SK-N-SH (cell line): ENCODE measurements at regions not wholly inside any gene's neighbourhood (a gene's known extent, or its start where the extent isn't known, plus 50 kb on each side); places are given as distances from the start of the nearest gene placed in this dataset.

Experiments used
- CTCF ChIA-PET: fragments of 300-600, 350-600 bp; formaldehyde crosslinking; extraction: SDS; loops from one replicate; lab custom pipeline; 2021; lab: Yijun Ruan, JAX
- POLR2A ChIA-PET: fragments of 350-600 bp; sonication (Branson Sonifier 250); formaldehyde crosslinking; extraction: SDS; loops from one replicate; lab custom pipeline; 2020; ENCODE audit warnings: antibody characterized with exemption, inconsistent platforms; lab: Yijun Ruan, JAX
- DNase-seq: peaks from one replicate; pipeline ENCODE4 v3.0.0; 2012
- H2AFZ ChIP-seq: fragments of 200-600 bp; sonication (generic); 2 replicates; pipeline ENCODE4 v1.8.1; 2016; ENCODE audit warnings: antibody characterized with exemption, mild to moderate bottlenecking, low read depth
- H3F3A ChIP-seq: fragments of 200-600 bp; sonication (generic); replicated peaks from 2 replicates; pipeline ENCODE3; 2016; ENCODE audit warnings: antibody characterized with exemption, mild to moderate bottlenecking; ENCODE audit not compliant: insufficient read depth
- H3K27ac ChIP-seq, 2 experiments: fragments of 200-500 bp in 1 of 2; fragments of 200-600 bp in 1 of 2; sonication (Bioruptor generic) in 1 of 2; sonication (generic), shearing (Covaris generic) in 1 of 2; 2 replicates each; pipeline versions ENCODE4 v1.5.1 to v1.6.1; 2014 to 2016; ENCODE audit warnings: low read depth in 2 of 2, inconsistent platforms in 1 of 2, low read length in 1 of 2, mild to moderate bottlenecking in 1 of 2, mixed read lengths in 1 of 2
- H3K27me3 ChIP-seq: fragments of 200-600 bp; sonication (generic), shearing (Covaris generic); 2 replicates; pipeline ENCODE4 v1.6.1; 2016; ENCODE audit warnings: mixed run types; ENCODE audit not compliant: insufficient read depth
- H3K36me3 ChIP-seq, 2 experiments: fragments of 200-500 bp in 1 of 2; fragments of 200-600 bp in 1 of 2; sonication (Bioruptor generic) in 1 of 2; sonication (generic) in 1 of 2; replicated peaks in 1 of 2; 2 replicates each; pipeline versions ENCODE3 to v1.5.1; 2014 to 2016; ENCODE audit warnings: low read length in 1 of 2, mild to moderate bottlenecking in 1 of 2; ENCODE audit not compliant: insufficient read depth in 2 of 2, control insufficient read depth in 1 of 2
- H3K4me1 ChIP-seq, 2 experiments: fragments of 200-500 bp in 1 of 2; fragments of 200-600 bp in 1 of 2; sonication (Bioruptor generic) in 1 of 2; sonication (generic), shearing (Covaris generic) in 1 of 2; 2 replicates each; pipeline versions ENCODE4 v1.5.1 to v1.6.1; 2014 to 2016; ENCODE audit warnings: low read depth in 1 of 2, low read length in 1 of 2, mixed run types in 1 of 2; ENCODE audit not compliant: insufficient read depth in 2 of 2, control insufficient read depth in 1 of 2
- H3K4me2 ChIP-seq: fragments of 200-600 bp; sonication (generic), shearing (Covaris generic); 2 replicates; pipeline ENCODE4 v1.6.1; 2017; ENCODE audit warnings: mixed run types
- H3K4me3 ChIP-seq, 2 experiments: fragments of 200-500 bp in 1 of 2; fragments of 200-600 bp in 1 of 2; sonication (Bioruptor generic) in 1 of 2; sonication (generic), shearing (Covaris generic) in 1 of 2; 2 replicates each; pipeline versions ENCODE4 v1.5.1 to v1.8.1; 2014 to 2016; ENCODE audit warnings: low read depth in 2 of 2, inconsistent platforms in 1 of 2, low read length in 1 of 2, mild to moderate bottlenecking in 1 of 2, mixed read lengths in 1 of 2, moderate library complexity in 1 of 2
- H3K79me2 ChIP-seq: fragments of 200-600 bp; sonication (generic); 2 replicates; pipeline ENCODE4 v1.8.1; 2017; ENCODE audit warnings: mild to moderate bottlenecking; ENCODE audit not compliant: insufficient read depth
- H3K9ac ChIP-seq: fragments of 200-600 bp; sonication (generic); 2 replicates; pipeline ENCODE4 v1.6.1; 2017; ENCODE audit warnings: mixed run types
- H3K9me2 ChIP-seq: fragments of 200-600 bp; sonication (generic); 2 replicates; pipeline ENCODE4 v1.6.1; 2017; ENCODE audit warnings: mixed run types
- H3K9me3 ChIP-seq: fragments of 200-600 bp; sonication (generic); 2 replicates; pipeline ENCODE4 v1.6.1; 2017; ENCODE audit warnings: mixed run types, mild to moderate bottlenecking, moderate library complexity
- H4K20me1 ChIP-seq: fragments of 200-600 bp; sonication (generic); 2 replicates; pipeline ENCODE4 v1.6.1; 2017; ENCODE audit warnings: mild to moderate bottlenecking, mixed run types; ENCODE audit not compliant: insufficient read depth
- CTCF ChIP-seq: fragments of 200-600 bp; sonication (generic); IDR thresholded peaks from 2 replicates; pipeline ENCODE4 v1.6.1; 2017; ENCODE audit warnings: antibody characterized with exemption, mild to moderate bottlenecking, moderate library complexity
- ELF1 ChIP-seq: IDR thresholded peaks from 2 replicates; pipeline ENCODE4 v1.4.0; 2012
- EP300 ChIP-seq, 2 experiments: IDR thresholded peaks; 2 replicates each; pipeline versions ENCODE4 v1.4.0 to v1.6.1; 2012; ENCODE audit warnings: borderline replicate concordance in 1 of 2, low read depth in 1 of 2, low read length in 1 of 2
- EZH2phosphoT487 ChIP-seq: fragments of 200-600 bp; sonication (generic); IDR thresholded peaks from 2 replicates; pipeline ENCODE4 v1.6.1; 2017; ENCODE audit warnings: low read depth, mixed run types, mild to moderate bottlenecking, antibody characterized with exemption, moderate library complexity, borderline replicate concordance
- FOXJ3 ChIP-seq: sonication (generic); formaldehyde crosslinking; IDR thresholded peaks from 2 replicates; pipeline ENCODE4 v1.5.1; 2020; ENCODE audit warnings: mild to moderate bottlenecking, missing genetic modification reagents
- GATA2 ChIP-seq: sonication (generic); formaldehyde crosslinking; IDR thresholded peaks from 2 replicates; pipeline ENCODE4 v1.5.0; 2020; ENCODE audit warnings: mild to moderate bottlenecking, missing genetic modification reagents
- JUND ChIP-seq: IDR thresholded peaks from 2 replicates; pipeline ENCODE4 v1.4.0; 2012
- MEF2A ChIP-seq: IDR thresholded peaks from 2 replicates; pipeline ENCODE4 v1.4.0; 2012; ENCODE audit warnings: low read depth, borderline replicate concordance
- NFIC ChIP-seq: IDR thresholded peaks from 2 replicates; pipeline ENCODE4 v1.4.0; 2012; ENCODE audit warnings: borderline replicate concordance
- NRF1 ChIP-seq: IDR thresholded peaks from 2 replicates; pipeline ENCODE4 v1.6.1; 2012; ENCODE audit warnings: low read depth, mild to moderate bottlenecking, low read length
- POLR2AphosphoS5 ChIP-seq: IDR thresholded peaks from 2 replicates; pipeline ENCODE4 v1.6.1; 2012; ENCODE audit warnings: low read depth, low read length
- REST ChIP-seq: IDR thresholded peaks from 2 replicates; pipeline ENCODE4 v1.6.1; 2012; ENCODE audit warnings: mild to moderate bottlenecking, low read depth, low read length, moderate library complexity
- RFX5 ChIP-seq: IDR thresholded peaks from 2 replicates; pipeline ENCODE4 v1.6.1; 2012; ENCODE audit warnings: mild to moderate bottlenecking, improper control_type of control experiment, low read length
- RXRA ChIP-seq: IDR thresholded peaks from 2 replicates; pipeline ENCODE4 v1.4.0; 2012; ENCODE audit warnings: low read depth, mild to moderate bottlenecking, borderline replicate concordance
- SMC3 ChIP-seq: IDR thresholded peaks from 2 replicates; pipeline ENCODE4 v1.6.1; 2012; ENCODE audit warnings: low read depth, low read length, improper control_type of control experiment
- TEAD4 ChIP-seq: IDR thresholded peaks from 2 replicates; pipeline ENCODE4 v1.4.0; 2012; ENCODE audit warnings: mild to moderate bottlenecking, borderline replicate concordance; ENCODE audit not compliant: insufficient read depth
- YY1 ChIP-seq: IDR thresholded peaks from 2 replicates; pipeline ENCODE4 v1.4.0; 2012; ENCODE audit warnings: low read depth, mild to moderate bottlenecking
- whole genome bisulfite sequencing: methylation state at CpG from one replicate; pipeline ENCODE4 v1.1.6; 2017; ENCODE audit warnings: low lambda C conversion rate; 5-methylcytosine and 5-hydroxymethylcytosine counted together
- TF ChIP-seq, protein P1 (sequence below): IDR thresholded peaks from 2 replicates; pipeline ENCODE4; 2012
- TF ChIP-seq, protein P2 (sequence below): IDR thresholded peaks from 2 replicates; pipeline ENCODE4 v1.4.0; 2012; ENCODE audit warnings: low read depth
- TF ChIP-seq, protein P3 (sequence below): IDR thresholded peaks from 2 replicates; pipeline ENCODE4 v1.4.0; 2012; ENCODE audit warnings: low read depth, borderline replicate concordance

DNA sequence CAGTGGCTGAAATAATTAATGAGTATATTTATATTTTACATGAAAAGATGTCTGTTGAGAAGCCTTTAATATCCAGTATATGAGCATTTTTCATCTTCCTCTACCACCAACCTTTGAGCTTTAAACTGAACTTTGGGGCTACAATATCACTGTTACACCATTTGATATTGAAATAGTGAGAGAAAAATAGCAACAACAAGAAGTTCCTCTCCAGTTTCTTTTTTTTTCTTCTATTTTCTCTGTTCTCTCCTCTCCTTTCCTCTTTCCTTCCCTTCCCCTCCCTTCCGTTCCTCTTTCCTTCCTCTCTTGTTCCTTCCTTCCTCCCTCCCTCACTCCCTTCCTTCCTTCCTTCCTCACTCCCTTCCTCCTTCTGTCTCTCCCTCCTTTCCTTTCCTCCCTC lies 1591.4 kb downstream of the PLA2G4A start (continued):
- TF ChIP-seq GATA2 (CRISPR knock-in tag): no peak

DNA sequence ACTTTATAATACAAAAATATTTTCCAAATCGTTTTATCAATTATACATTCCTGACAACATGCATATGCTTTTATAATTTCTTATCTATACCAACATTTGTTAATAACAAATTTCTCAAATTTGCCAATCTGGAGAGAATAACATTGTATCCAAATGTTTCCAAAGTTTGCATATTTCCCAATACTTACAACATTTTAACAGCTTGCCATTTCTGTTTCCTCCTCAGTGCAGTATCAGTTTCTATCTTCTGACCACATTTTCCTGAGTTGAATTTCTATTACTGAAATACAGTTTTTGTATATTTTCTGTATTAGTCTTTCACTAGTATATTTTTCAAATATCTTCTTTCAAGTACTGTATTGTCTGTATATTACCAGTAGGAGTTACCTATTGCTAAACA lies 1594.3 kb downstream of the PLA2G4A start:
- H3K4me3 ChIP-seq: no peak overlapping the region
- WGBS: 90% methylated on average over 1 of the region's 1 CpG
- ChIA-PET POLR2A (no interaction called here), CTCF (no interaction called here)
- no peaks in the 10 kb centered on the region for H3K36me3 ChIP-seq
- H4K20me1 ChIP-seq: no peaks in the 10 kb centered on the region
- H3K27ac ChIP-seq: no peak overlapping the region
- no peak overlapping the region for H3K9ac ChIP-seq
- no peaks in the 10 kb centered on the region for H3K27me3 ChIP-seq
- no peak overlapping the region for H3K4me2 ChIP-seq
- H3K79me2 ChIP-seq: no peaks in the 10 kb centered on the region
- H3K9me2 ChIP-seq: no peaks in the 10 kb centered on the region
- peaks cover 0 to 6% of the 10 kb centered on the region in 2 experiments; a peak in 1 of 4 replicates for H3K4me1 ChIP-seq
- DNase-seq: no peak
- TF ChIP-seq REST: no peak
- TF ChIP-seq MEF2A: no peak
- TF ChIP-seq RFX5: no peak
- TF ChIP-seq NRF1: no peak
- TF ChIP-seq, protein P1, sequence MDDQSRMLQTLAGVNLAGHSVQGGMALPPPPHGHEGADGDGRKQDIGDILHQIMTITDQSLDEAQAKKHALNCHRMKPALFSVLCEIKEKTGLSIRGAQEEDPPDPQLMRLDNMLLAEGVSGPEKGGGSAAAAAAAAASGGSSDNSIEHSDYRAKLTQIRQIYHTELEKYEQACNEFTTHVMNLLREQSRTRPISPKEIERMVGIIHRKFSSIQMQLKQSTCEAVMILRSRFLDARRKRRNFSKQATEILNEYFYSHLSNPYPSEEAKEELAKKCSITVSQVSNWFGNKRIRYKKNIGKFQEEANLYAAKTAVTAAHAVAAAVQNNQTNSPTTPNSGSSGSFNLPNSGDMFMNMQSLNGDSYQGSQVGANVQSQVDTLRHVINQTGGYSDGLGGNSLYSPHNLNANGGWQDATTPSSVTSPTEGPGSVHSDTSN: no peak
- TF ChIP-seq EP300 (IDR thresholded peaks at IDR 0.05; ENCODE audit: borderline replicate concordance in 1 of 2, low read depth in 1 of 2, low read length in 1 of 2): no peak
- TF ChIP-seq SMC3: no peak
- TF ChIP-seq JUND: no peak
- no peak for TF ChIP-seq ELF1
- TF ChIP-seq EZH2phosphoT487: no peak
- no peak for TF ChIP-seq GATA2 (CRISPR knock-in tag)
- no peak for TF ChIP-seq POLR2AphosphoS5
- TF ChIP-seq TEAD4: no peak
- TF ChIP-seq YY1: no peak
- no peak for TF ChIP-seq FOXJ3
- TF ChIP-seq NFIC: no peak
- TF ChIP-seq RXRA: no peak
- TF ChIP-seq, protein P2, sequence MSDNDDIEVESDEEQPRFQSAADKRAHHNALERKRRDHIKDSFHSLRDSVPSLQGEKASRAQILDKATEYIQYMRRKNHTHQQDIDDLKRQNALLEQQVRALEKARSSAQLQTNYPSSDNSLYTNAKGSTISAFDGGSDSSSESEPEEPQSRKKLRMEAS: no peak
- no peak for TF ChIP-seq CTCF
- TF ChIP-seq, protein P3, sequence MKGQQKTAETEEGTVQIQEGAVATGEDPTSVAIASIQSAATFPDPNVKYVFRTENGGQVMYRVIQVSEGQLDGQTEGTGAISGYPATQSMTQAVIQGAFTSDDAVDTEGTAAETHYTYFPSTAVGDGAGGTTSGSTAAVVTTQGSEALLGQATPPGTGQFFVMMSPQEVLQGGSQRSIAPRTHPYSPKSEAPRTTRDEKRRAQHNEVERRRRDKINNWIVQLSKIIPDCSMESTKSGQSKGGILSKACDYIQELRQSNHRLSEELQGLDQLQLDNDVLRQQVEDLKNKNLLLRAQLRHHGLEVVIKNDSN: no peak
- no peaks in the 10 kb centered on the region for H3K9me3 ChIP-seq
- H3F3A ChIP-seq: peaks cover 6% of the 10 kb centered on the region
- H2AFZ ChIP-seq: no peak overlapping the region
